ENCODE measurements at regions not wholly inside any gene's neighbourhood (a gene's known extent, or its start where the extent isn't known, plus 50 kb on each side); places are given as distances from the start of the nearest gene placed in this dataset.

GRCh38 chr6:14704383-14705271, 541.2 kb upstream of the JARID2 start:
- Histone ChIP-seq H4K20me1 (ENCODE audit: insufficient read depth) (no peaks in the 10 kb centered on the region), H3F3A (replicated peaks; ENCODE audit: insufficient read depth) (no peaks in the 10 kb centered on the region), H3K79me2 (ENCODE audit: insufficient read depth) (no peaks in the 10 kb centered on the region), H3K9me3 (no peaks in the 10 kb centered on the region), H3K27me3 (ENCODE audit: insufficient read depth) (no peaks in the 10 kb centered on the region), H3K9me2 (no peaks in the 10 kb centered on the region), H3K9ac (no peak overlapping the region), H3K4me1 (ENCODE audit: control insufficient read depth in 1 of 2, insufficient read depth in 2 of 2, low read depth in 1 of 2, low read length in 1 of 2) (no peaks in the 10 kb centered on the region), H3K36me3 (replicated peaks in 1 of 2; ENCODE audit: control insufficient read depth in 1 of 2, insufficient read depth in 2 of 2, low read length in 1 of 2) (no peaks in the 10 kb centered on the region), H3K27ac (ENCODE audit: low read depth in 2 of 2, low read length in 1 of 2) (no peak overlapping the region), H3K4me3 (ENCODE audit: low read depth in 2 of 2, low read length in 1 of 2) (no peak overlapping the region), H2AFZ (ENCODE audit: low read depth) (no peak overlapping the region), H3K4me2 (no peak overlapping the region)
- WGBS (ENCODE audit: low lambda C conversion rate), result 68% methylated on average over 10 of the region's 10 CpGs
- no peak for DNase-seq
- ChIA-PET CTCF (no interaction called here), POLR2A (no interaction called here)
- TF ChIP-seq TCF12 (IDR thresholded peaks at IDR 0.05), result no peak
- TF ChIP-seq PBX3 (IDR thresholded peaks at IDR 0.05), result no peak
- TF ChIP-seq ZBTB33 (IDR thresholded peaks at IDR 0.05; ENCODE audit: borderline replicate concordance, low read depth), result no peak
- TF ChIP-seq EP300 (IDR thresholded peaks at IDR 0.05; ENCODE audit: borderline replicate concordance in 1 of 2, low read depth in 1 of 2, low read length in 1 of 2), result no peak
- TF ChIP-seq RFX5 (IDR thresholded peaks at IDR 0.05; ENCODE audit: low read length), result no peak
- no peak for TF ChIP-seq POLR2AphosphoS5 (IDR thresholded peaks at IDR 0.05; ENCODE audit: low read depth, low read length)
- no peak for TF ChIP-seq SMC3 (IDR thresholded peaks at IDR 0.05; ENCODE audit: low read depth, low read length)
- no peak for TF ChIP-seq ELF1 (IDR thresholded peaks at IDR 0.05)

- ChIA-PET CTCF (no interaction called here), POLR2A (no interaction called here)
- no peak overlapping the region; the same call in 1 of the 2 replicates for H3K9ac ChIP-seq
- no peaks in the 10 kb centered on the region for H3K27me3 ChIP-seq (ENCODE audit: insufficient read depth)
- H3K79me2 ChIP-seq (ENCODE audit: insufficient read depth), result no peaks in the 10 kb centered on the region
- 59% methylated on average over 4 of the region's 4 CpGs for WGBS (ENCODE audit: low lambda C conversion rate)
- peak overlapping the region in 1 of 2 experiments; percentile 48; a peak in 2 of 4 replicates for H3K27ac ChIP-seq (ENCODE audit: low read depth in 2 of 2, low read length in 1 of 2)
- TF ChIP-seq CHD2 (IDR thresholded peaks at IDR 0.05; ENCODE audit: low read length, partially characterized antibody) (no peak), RXRA (IDR thresholded peaks at IDR 0.05; ENCODE audit: borderline replicate concordance, low read depth) (no peak), EZH2phosphoT487 (IDR thresholded peaks at IDR 0.05; ENCODE audit: borderline replicate concordance, low read depth) (no peak), TEAD4 (IDR thresholded peaks at IDR 0.05; ENCODE audit: borderline replicate concordance, insufficient read depth) (no peak), MXI1 (IDR thresholded peaks at IDR 0.05; ENCODE audit: low read depth, low read length) (no peak), GATA2 (CRISPR knock-in tag; IDR thresholded peaks at IDR 0.05) (no peak), FOSL2 (IDR thresholded peaks at IDR 0.05; ENCODE audit: borderline replicate concordance, low read depth) (no peak), GABPA (IDR thresholded peaks at IDR 0.05; ENCODE audit: low read depth) (no peak), ELF1 (IDR thresholded peaks at IDR 0.05) (no peak), SMC3 (IDR thresholded peaks at IDR 0.05; ENCODE audit: low read depth, low read length) (no peak), RAD21 (IDR thresholded peaks at IDR 0.05; ENCODE audit: low read length) (no peak), JUND (IDR thresholded peaks at IDR 0.05) (no peak)
- no peaks in the 10 kb centered on the region for H4K20me1 ChIP-seq (ENCODE audit: insufficient read depth)
- peaks cover 0 to 3% of the 10 kb centered on the region in 2 experiments; a peak in 1 of 4 replicates for H3K4me1 ChIP-seq (ENCODE audit: control insufficient read depth in 1 of 2, insufficient read depth in 2 of 2, low read depth in 1 of 2, low read length in 1 of 2)
- no peaks in the 10 kb centered on the region for H3F3A ChIP-seq (replicated peaks; ENCODE audit: insufficient read depth)
- H2AFZ ChIP-seq (ENCODE audit: low read depth), result peak overlapping the region; percentile 11; the same call in 1 of the 2 replicates
- no peaks in the 10 kb centered on the region for H3K9me3 ChIP-seq
- no peak overlapping the region for H3K4me2 ChIP-seq
- no peaks in the 10 kb centered on the region for H3K9me2 ChIP-seq
- H3K4me3 ChIP-seq (ENCODE audit: low read depth in 2 of 2, low read length in 1 of 2), result no peak overlapping the region
- DNase-seq, result no peak
- H3K36me3 ChIP-seq (replicated peaks in 1 of 2; ENCODE audit: control insufficient read depth in 1 of 2, insufficient read depth in 2 of 2, low read length in 1 of 2), result no peaks in the 10 kb centered on the region
Observed at GRCh38 chr6:14705841-14706377, 540.0 kb upstream of the JARID2 start.

Measured in SK-N-SH (cell line).